Panc1 (cell line): ENCODE measurements at regions not wholly inside any gene's neighbourhood (a gene's known extent, or its start where the extent isn't known, plus 50 kb on each side); places are given as distances from the start of the nearest gene placed in this dataset.
"Not testable (repeated sequence)": the region's sequence is repeated elsewhere in the genome, so short reads cannot be mapped to it uniquely, and the experiment has no call there.

Source experiments
- ATAC-seq: fragments of 200-7000 bp; cut with Tn5 transposase; 2 replicates; pipeline ENCODE4 v1.9.1; 2020; ENCODE audit warnings: mild to moderate bottlenecking, moderate library complexity
- BruUV-seq: library from RNA; stranded (reverse); fragments of 400-500 nt; replicated peaks from 2 replicates; lab custom pipeline; 2021; lab: Mats Ljungman, UMichigan
- CTCF ChIA-PET: fragments of 300-600 bp; sonication (Branson Sonifier 250); formaldehyde crosslinking; loops from one replicate; lab custom pipeline; 2022; ENCODE audit warnings: antibody characterized with exemption; lab: Charles Lee
- POLR2A ChIA-PET: fragments of 300-600 bp; sonication (Branson Sonifier 250); formaldehyde crosslinking; loops from one replicate; lab custom pipeline; 2022; ENCODE audit warnings: antibody characterized with exemption; lab: Charles Lee
- DNase-seq: peaks from one replicate; pipeline ENCODE4 v3.0.0-alpha.2; 2010; ENCODE audit warnings: low read depth, low spot score
- H3K27ac ChIP-seq: 2 replicates; pipeline ENCODE4 v1.5.1; 2011; ENCODE audit warnings: mild to moderate bottlenecking, low read length, inconsistent platforms
- H3K27me3 ChIP-seq: fragments of 200-500 bp; sonication (Bioruptor generic); 2 replicates; pipeline ENCODE4 v1.6.0; 2014; ENCODE audit warnings: low read length, inconsistent platforms; ENCODE audit not compliant: control insufficient read depth, insufficient read depth
- H3K36me3 ChIP-seq: fragments of 200-500 bp; sonication (Bioruptor generic); 2 replicates; pipeline ENCODE4 v1.5.1; 2014; ENCODE audit warnings: inconsistent platforms, mild to moderate bottlenecking, low read length, moderate library complexity; ENCODE audit not compliant: control insufficient read depth, insufficient read depth
- H3K4me1 ChIP-seq: 2 replicates; pipeline ENCODE4 v1.5.1; 2011; ENCODE audit warnings: inconsistent platforms, mild to moderate bottlenecking, low read length, moderate library complexity; ENCODE audit not compliant: control insufficient read depth, insufficient read depth
- H3K4me3 ChIP-seq, 2 experiments: 2 replicates each; pipeline ENCODE4 v1.5.1; 2011 to 2012; ENCODE audit warnings: low read depth in 2 of 2, low read length in 2 of 2, mild to moderate bottlenecking in 2 of 2, inconsistent platforms in 1 of 2, moderate library complexity in 1 of 2
- H3K9me3 ChIP-seq: fragments of 200-500 bp; sonication (Bioruptor generic); 2 replicates; pipeline ENCODE4 v1.5.1; 2014; ENCODE audit warnings: low read depth, mild to moderate bottlenecking, inconsistent platforms, low read length, moderate library complexity; ENCODE audit not compliant: control insufficient read depth, insufficient read depth
- CTCF ChIP-seq: fragments of 450-650 bp; IDR thresholded peaks from 2 replicates; pipeline ENCODE4 v1.5.1; 2017; ENCODE audit warnings: mild to moderate bottlenecking
- POLR2AphosphoS5 ChIP-seq: IDR thresholded peaks from 2 replicates; pipeline ENCODE4 v1.6.1; 2012; ENCODE audit warnings: mild to moderate bottlenecking, low read depth, low read length, moderate library complexity
- REST ChIP-seq, 2 experiments: IDR thresholded peaks; 2 replicates each; pipeline ENCODE4 v1.6.1; 2011 to 2012; ENCODE audit warnings: low read depth in 2 of 2, control low read depth in 1 of 2, low read length in 1 of 2, mild to moderate bottlenecking in 1 of 2, moderate library complexity in 1 of 2; ENCODE audit not compliant: insufficient read depth in 1 of 2
- SIN3A ChIP-seq: IDR thresholded peaks from 2 replicates; pipeline ENCODE4 v1.6.1; 2012; ENCODE audit warnings: low read depth, mild to moderate bottlenecking, low read length, moderate library complexity, borderline replicate concordance; ENCODE audit not compliant: insufficient read depth
- TCF7L2 ChIP-seq: IDR thresholded peaks from 2 replicates; pipeline ENCODE4 v1.6.1; 2011; ENCODE audit warnings: mild to moderate bottlenecking, low read depth, low read length, inconsistent platforms
- in situ Hi-C: cut with HindIII; loops from 2 replicates; pipeline ENCODE4 v1.10.0; 2016; ENCODE audit warnings: low sequenced_read_pairs, low pct_unique_long_range_greater_than_20kb
- intact Hi-C: fragments of 100-400 bp; cut with micrococcal nuclease; formaldehyde crosslinking; loops from one replicate; pipeline ENCODE4 v1.10.0; 2022; ENCODE audit not compliant: unreplicated experiment

DNA sequence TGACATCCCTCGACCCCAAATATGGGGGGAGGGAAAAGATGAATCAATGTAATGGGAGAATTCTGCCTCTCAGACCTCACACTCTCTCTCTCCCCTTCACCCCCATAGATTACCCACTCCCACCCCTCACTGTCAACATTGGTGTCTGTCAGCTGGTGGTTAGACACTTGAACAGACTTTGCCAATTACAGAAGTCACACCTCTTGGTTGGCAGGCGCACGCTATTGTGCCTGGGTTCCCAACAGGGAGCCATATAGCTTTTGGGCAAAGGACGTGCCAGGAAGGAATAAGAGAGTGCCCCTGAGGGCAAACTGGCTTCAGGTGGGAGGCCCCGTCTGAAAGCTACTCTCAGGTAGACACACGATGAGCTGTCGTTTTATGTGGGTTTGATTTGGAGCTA lies 54.1 kb upstream of the FYN start:
- DNase-seq = no peak
- intact Hi-C loops = no loop called here
- Histone ChIP-seq H3K36me3 (no peaks in the 10 kb centered on the region), H3K27me3 (peaks cover 7% of the 10 kb centered on the region; the same call in 1 of the 2 replicates), H3K4me3 (no peak overlapping the region), H3K27ac (no peak overlapping the region), H3K9me3 (no peaks in the 10 kb centered on the region), H3K4me1 (no peaks in the 10 kb centered on the region)
- ChIA-PET CTCF (no interaction called here), POLR2A (no interaction called here)
- no peak; the same call in 1 of the 2 replicates for ATAC-seq
- TF ChIP-seq CTCF (no peak), REST (IDR thresholded peaks at IDR 0.05; ENCODE audit: insufficient read depth in 1 of 2, low read depth in 2 of 2, low read length in 1 of 2) (no peak), SIN3A (no peak), TCF7L2 (no peak), POLR2AphosphoS5 (no peak)
- in situ Hi-C loops = no loop called here
- no TSS peak for BruUV-seq

DNA sequence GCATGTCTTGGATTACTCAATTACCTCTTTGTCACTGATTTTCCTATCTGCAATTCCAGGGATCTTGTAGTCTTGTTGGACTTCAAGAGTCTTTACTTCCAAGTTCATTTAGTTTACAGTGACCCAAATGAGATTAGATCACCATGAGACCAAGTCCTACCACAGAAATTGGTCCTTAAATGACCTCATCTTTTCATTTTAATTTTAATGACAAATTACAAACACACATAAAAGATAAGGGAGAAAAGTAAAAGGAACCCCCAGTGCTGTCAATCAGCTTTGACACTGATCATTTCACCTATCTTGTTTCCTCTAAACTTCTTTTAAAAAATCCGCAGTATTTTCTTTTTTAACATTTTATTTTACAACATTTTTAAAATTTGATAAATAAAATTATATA lies 54.9 kb upstream of the FYN start:
- ChIA-PET POLR2A (no interaction called here), CTCF (no interaction called here)
- intact Hi-C loops (no loop called here), in situ Hi-C loops (no loop called here)
- no peak overlapping the region for H3K4me3 ChIP-seq
- no peak for TF ChIP-seq CTCF
- no peak for TF ChIP-seq POLR2AphosphoS5
- no peak for TF ChIP-seq REST (IDR thresholded peaks at IDR 0.05; ENCODE audit: insufficient read depth in 1 of 2, low read depth in 2 of 2, low read length in 1 of 2)
- TF ChIP-seq TCF7L2 = no peak
- TF ChIP-seq SIN3A = no peak
- BruUV-seq = no TSS peak
- H3K4me1 ChIP-seq = no peaks in the 10 kb centered on the region
- H3K27me3 ChIP-seq = peaks cover 6% of the 10 kb centered on the region; the same call in 1 of the 2 replicates
- ATAC-seq (no peak), DNase-seq (no peak)
- H3K36me3 ChIP-seq = no peaks in the 10 kb centered on the region
- no peaks in the 10 kb centered on the region for H3K9me3 ChIP-seq
- no peak overlapping the region for H3K27ac ChIP-seq

GRCh38 chr6:111934611-111935010 lies 61.4 kb upstream of the FYN start:
- BruUV-seq, CTCF ChIA-PET: not testable (repeated sequence)

More at GRCh38 chr6:111934611-111935010, 61.4 kb upstream of the FYN start:
- H3K4me1 ChIP-seq, DNase-seq, intact Hi-C loops, H3K4me3 ChIP-seq, H3K27ac ChIP-seq, H3K36me3 ChIP-seq, POLR2A ChIA-PET, H3K27me3 ChIP-seq, in situ Hi-C loops, H3K9me3 ChIP-seq, ATAC-seq: not testable (repeated sequence)
